ENCODE measurements at regions not wholly inside any gene's neighbourhood (a gene's known extent, or its start where the extent isn't known, plus 50 kb on each side); places are given as distances from the start of the nearest gene placed in this dataset.

DNA sequence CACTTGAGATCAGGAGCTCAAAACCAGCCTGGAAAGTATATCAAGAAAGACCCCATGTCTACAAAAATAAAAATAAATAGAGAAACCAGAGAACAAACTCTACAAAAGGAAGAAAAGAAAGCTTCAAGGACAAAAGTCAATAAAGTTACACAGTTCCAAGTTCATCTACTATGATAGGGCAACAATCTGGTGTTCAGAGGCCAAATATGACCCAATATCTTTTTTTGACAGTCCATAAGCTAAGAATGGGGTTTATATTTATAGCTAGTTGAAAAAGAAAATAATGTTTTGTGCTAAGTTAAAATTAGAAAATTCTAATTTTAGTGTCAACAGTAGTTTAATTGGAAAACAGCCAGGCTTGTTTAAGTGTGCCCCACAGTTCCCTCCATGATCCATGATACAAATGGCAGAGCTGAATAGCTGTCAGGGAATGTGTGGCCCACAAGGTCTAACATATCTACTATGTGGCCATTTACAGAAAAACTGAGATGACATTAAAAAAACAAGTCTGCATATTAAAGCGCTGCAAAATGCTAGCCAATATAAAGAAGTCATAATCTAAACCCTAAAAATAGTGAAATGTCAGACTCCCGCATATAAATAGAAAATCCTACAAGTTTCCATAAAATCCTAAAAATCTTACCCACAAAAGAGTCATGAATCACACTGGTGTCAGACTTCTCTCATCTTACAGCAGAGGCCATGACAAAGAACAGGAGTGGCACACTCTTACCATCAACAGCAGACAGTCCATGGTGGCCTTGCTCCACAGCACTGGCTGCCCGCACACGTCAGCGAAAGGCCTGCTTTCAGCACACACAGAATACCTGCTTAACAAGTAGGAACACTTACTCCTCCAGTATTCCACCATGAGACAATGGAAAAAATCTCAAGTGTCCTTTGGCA, 281.9 kb upstream of the HSFY2 start:
- TF ChIP-seq, protein P1, sequence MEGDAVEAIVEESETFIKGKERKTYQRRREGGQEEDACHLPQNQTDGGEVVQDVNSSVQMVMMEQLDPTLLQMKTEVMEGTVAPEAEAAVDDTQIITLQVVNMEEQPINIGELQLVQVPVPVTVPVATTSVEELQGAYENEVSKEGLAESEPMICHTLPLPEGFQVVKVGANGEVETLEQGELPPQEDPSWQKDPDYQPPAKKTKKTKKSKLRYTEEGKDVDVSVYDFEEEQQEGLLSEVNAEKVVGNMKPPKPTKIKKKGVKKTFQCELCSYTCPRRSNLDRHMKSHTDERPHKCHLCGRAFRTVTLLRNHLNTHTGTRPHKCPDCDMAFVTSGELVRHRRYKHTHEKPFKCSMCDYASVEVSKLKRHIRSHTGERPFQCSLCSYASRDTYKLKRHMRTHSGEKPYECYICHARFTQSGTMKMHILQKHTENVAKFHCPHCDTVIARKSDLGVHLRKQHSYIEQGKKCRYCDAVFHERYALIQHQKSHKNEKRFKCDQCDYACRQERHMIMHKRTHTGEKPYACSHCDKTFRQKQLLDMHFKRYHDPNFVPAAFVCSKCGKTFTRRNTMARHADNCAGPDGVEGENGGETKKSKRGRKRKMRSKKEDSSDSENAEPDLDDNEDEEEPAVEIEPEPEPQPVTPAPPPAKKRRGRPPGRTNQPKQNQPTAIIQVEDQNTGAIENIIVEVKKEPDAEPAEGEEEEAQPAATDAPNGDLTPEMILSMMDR (IDR thresholded peaks at IDR 0.05 in 4 of 5, conservative IDR thresholded peaks at IDR 0.05 in 1 of 5): no peak
- no peak for TF ChIP-seq POLR2A (IDR thresholded peaks at IDR 0.05)

Data from gastrocnemius medialis (tissue), 4 donors.